Glutamatergic neuron (in vitro differentiated cells): ENCODE measurements at regions not wholly inside any gene's neighbourhood (a gene's known extent, or its start where the extent isn't known, plus 50 kb on each side); places are given as distances from the start of the nearest gene placed in this dataset.

Experiments used
- DNase-seq: peaks from one replicate; pipeline ENCODE4 v3.0.0; 2022
- H3K27ac Mint-ChIP-seq: one replicate; pipeline ENCODE4 v1.8.0; 2020; ENCODE audit warnings: mild to moderate bottlenecking, mixed read lengths, inconsistent platforms; ENCODE audit not compliant: unreplicated experiment
- H3K27me3 Mint-ChIP-seq: one replicate; pipeline ENCODE4 v1.8.0; 2020; ENCODE audit warnings: mild to moderate bottlenecking, moderate library complexity, mixed read lengths, inconsistent platforms; ENCODE audit not compliant: unreplicated experiment
- H3K36me3 Mint-ChIP-seq: one replicate; pipeline ENCODE4 v1.8.0; 2020; ENCODE audit warnings: mild to moderate bottlenecking, mixed read lengths, inconsistent platforms; ENCODE audit not compliant: unreplicated experiment
- H3K4me1 Mint-ChIP-seq: one replicate; pipeline ENCODE4 v1.8.0; 2020; ENCODE audit warnings: mild to moderate bottlenecking, low read depth, mixed read lengths, inconsistent platforms; ENCODE audit not compliant: unreplicated experiment
- H3K4me3 Mint-ChIP-seq: one replicate; pipeline ENCODE4 v1.8.0; 2020; ENCODE audit warnings: mild to moderate bottlenecking, mixed read lengths, inconsistent platforms; ENCODE audit not compliant: unreplicated experiment
- H3K9me3 Mint-ChIP-seq: one replicate; pipeline ENCODE4 v1.8.0; 2020; ENCODE audit warnings: mild to moderate bottlenecking, moderate library complexity, mixed read lengths, inconsistent platforms; ENCODE audit not compliant: unreplicated experiment
- TF ChIP-seq, protein P1 (sequence below): fragments of 200-600 bp; sonication (generic); IDR thresholded peaks from one replicate; pipeline ENCODE4 v1.5.0; 2021; ENCODE audit not compliant: partially characterized antibody, unreplicated experiment

DNA sequence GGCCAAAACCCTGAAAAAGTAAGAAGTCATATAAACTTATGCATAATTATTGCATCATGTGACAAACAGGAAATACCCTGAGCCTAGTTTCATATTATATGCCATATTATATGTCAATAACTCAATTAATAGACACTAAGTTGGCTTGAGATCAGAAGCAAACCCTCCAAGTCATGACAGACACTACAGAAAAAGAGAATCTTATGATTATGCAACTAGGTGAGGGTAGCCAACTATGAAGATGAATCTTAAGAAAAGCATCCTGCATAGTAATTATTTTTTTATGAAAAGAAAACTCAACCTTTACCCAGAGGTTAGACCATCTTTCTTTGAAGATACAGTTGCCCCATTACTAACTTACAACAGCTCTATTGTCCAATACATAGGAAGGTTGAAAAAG is 192.4 kb upstream of the VEPH1 start:
- H3K36me3 Mint-ChIP-seq, result no peaks in the 10 kb centered on the region
- H3K27ac Mint-ChIP-seq, result no peak overlapping the region
- no peak for DNase-seq
- TF ChIP-seq, protein P1, sequence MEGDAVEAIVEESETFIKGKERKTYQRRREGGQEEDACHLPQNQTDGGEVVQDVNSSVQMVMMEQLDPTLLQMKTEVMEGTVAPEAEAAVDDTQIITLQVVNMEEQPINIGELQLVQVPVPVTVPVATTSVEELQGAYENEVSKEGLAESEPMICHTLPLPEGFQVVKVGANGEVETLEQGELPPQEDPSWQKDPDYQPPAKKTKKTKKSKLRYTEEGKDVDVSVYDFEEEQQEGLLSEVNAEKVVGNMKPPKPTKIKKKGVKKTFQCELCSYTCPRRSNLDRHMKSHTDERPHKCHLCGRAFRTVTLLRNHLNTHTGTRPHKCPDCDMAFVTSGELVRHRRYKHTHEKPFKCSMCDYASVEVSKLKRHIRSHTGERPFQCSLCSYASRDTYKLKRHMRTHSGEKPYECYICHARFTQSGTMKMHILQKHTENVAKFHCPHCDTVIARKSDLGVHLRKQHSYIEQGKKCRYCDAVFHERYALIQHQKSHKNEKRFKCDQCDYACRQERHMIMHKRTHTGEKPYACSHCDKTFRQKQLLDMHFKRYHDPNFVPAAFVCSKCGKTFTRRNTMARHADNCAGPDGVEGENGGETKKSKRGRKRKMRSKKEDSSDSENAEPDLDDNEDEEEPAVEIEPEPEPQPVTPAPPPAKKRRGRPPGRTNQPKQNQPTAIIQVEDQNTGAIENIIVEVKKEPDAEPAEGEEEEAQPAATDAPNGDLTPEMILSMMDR, result no peak
- H3K27me3 Mint-ChIP-seq, result no peaks in the 10 kb centered on the region
- H3K9me3 Mint-ChIP-seq, result no peaks in the 10 kb centered on the region
- H3K4me3 Mint-ChIP-seq, result no peak overlapping the region
- peaks cover 2% of the 10 kb centered on the region for H3K4me1 Mint-ChIP-seq

DNA sequence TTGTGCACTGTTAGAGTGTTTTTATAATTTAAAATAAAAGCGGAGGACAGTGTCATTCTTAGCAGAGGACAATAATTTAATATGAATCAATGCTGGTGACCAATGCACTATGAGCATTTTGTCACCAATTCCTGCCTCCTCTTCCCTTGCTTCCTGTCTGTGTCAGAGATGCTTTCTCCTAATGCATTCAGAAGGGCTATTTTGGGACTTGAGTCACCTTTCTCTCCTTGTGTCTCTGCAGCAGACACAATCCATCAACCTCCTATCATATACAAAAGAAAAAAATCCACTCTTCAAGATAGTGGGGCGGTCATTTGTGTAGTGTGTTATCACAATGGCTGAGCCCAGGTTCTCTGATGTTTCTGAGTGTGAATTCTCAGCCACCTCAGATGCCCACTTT is 191.9 kb upstream of the VEPH1 start:
- Mint-ChIP-seq H3K36me3 (no peaks in the 10 kb centered on the region), H3K27ac (no peak overlapping the region), H3K9me3 (peaks cover 2% of the 10 kb centered on the region), H3K27me3 (no peaks in the 10 kb centered on the region), H3K4me1 (no peaks in the 10 kb centered on the region), H3K4me3 (no peak overlapping the region)
- TF ChIP-seq, protein P1, result no peak
- DNase-seq, result no peak

DNA sequence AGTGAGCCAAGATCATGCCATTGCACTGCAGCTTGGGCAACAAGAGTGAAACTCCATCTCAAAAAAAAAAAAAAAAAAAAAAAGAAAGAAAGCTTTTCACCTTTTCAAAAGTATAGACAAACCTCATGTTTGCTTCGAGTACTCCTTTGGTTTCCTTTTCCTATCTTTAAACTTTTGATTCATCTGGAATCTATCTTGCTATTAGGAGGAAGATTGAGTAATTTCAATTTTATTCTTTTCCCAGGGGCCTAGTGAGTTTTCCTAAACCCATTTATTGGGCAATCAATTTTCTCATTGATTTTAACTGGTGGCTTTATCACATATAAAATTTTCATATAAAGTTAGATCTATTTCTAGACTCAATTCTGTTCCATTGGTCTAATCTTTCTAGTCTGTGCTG is 190.5 kb upstream of the VEPH1 start:
- DNase-seq, result no peak
- H3K27ac Mint-ChIP-seq, result no peak overlapping the region
- H3K4me1 Mint-ChIP-seq, result no peaks in the 10 kb centered on the region
- no peak overlapping the region for H3K4me3 Mint-ChIP-seq
- TF ChIP-seq, protein P1, result no peak
- no peaks in the 10 kb centered on the region for H3K27me3 Mint-ChIP-seq
- H3K36me3 Mint-ChIP-seq, result no peaks in the 10 kb centered on the region
- H3K9me3 Mint-ChIP-seq, result peaks cover 2% of the 10 kb centered on the region

DNA sequence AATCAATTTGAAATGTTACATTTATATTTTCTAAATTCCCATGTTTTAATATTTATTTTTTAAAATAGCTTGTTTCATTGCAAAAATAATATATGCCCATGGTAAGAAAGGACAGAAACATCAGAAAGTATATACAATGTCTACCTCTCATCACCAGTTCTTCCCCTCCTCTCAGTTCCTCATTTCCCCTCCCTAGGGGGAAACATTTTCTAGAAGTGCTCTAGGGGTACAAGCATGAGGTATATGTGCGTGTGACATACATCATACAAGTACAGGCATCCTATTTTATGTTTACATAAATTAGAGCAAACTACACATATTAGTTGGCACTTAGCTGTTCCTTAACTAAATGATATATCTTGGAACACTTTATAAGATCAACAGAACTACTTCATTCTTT is 189.3 kb upstream of the VEPH1 start:
- peaks cover 5% of the 10 kb centered on the region for H3K9me3 Mint-ChIP-seq
- H3K4me1 Mint-ChIP-seq, result no peaks in the 10 kb centered on the region
- no peak overlapping the region for H3K4me3 Mint-ChIP-seq
- TF ChIP-seq, protein P1, result no peak
- no peak overlapping the region for H3K27ac Mint-ChIP-seq
- peaks cover 2% of the 10 kb centered on the region for H3K27me3 Mint-ChIP-seq
- peaks cover 8% of the 10 kb centered on the region for H3K36me3 Mint-ChIP-seq
- DNase-seq, result no peak

DNA sequence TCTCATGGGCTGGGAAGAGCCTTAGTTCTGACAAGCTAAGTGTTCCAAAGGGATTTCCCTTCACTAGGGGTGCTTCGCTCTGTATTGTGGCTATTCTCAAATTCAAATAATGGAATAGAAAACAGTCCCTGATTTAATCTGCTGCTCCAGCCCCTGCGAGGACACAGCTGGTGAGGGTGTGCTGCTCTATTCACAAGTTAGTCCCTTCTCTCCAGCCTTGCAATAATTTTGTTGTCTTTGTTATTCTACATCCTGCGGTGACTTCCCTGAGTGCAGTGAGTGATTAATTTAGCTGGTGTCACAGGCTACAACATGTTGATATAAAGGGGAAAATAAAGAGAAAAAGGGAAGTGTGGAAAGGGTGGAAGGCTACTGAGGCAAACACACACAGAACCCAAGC is 180.5 kb upstream of the VEPH1 start:
- no peak overlapping the region for H3K27ac Mint-ChIP-seq

More for the DNA sequence above, 180.5 kb upstream of the VEPH1 start:
- H3K36me3 Mint-ChIP-seq, result peaks cover 19% of the 10 kb centered on the region
- TF ChIP-seq, protein P1, result no peak
- H3K4me3 Mint-ChIP-seq, result no peak overlapping the region
- DNase-seq, result no peak
- peaks cover 5% of the 10 kb centered on the region for H3K27me3 Mint-ChIP-seq
- peaks cover 5% of the 10 kb centered on the region for H3K9me3 Mint-ChIP-seq
- H3K4me1 Mint-ChIP-seq, result no peaks in the 10 kb centered on the region
